Neural cell (in vitro differentiated cells): ENCODE measurements at regions not wholly inside any gene's neighbourhood (a gene's known extent, or its start where the extent isn't known, plus 50 kb on each side); places are given as distances from the start of the nearest gene placed in this dataset.

Experiments used
- H2AFZ ChIP-seq: fragments of 200-600, 300-800 bp; sonication (generic), shearing (Covaris generic); 2 replicates; pipeline ENCODE4 v1.6.0; 2014; ENCODE audit warnings: low read depth, mild to moderate bottlenecking, antibody characterized with exemption, low read length, moderate library complexity
- H3F3A ChIP-seq: fragments of 200-600 bp; shearing (Covaris generic); 2 replicates; pipeline ENCODE4 v1.6.1; 2016; ENCODE audit warnings: mild to moderate bottlenecking, moderate library complexity, mixed read lengths, antibody characterized with exemption, low read length; ENCODE audit not compliant: insufficient read depth, poor library complexity, severe bottlenecking
- H3K27ac ChIP-seq: fragments of 200-600, 300-800 bp; sonication (generic), shearing (Covaris generic); 2 replicates; pipeline ENCODE4 v1.5.1; 2014; ENCODE audit warnings: mild to moderate bottlenecking, low read length, moderate library complexity
- H3K27me3 ChIP-seq: fragments of 300-800, 200-600 bp; sonication (generic), shearing (Covaris generic); 2 replicates; pipeline ENCODE4 v1.6.0; 2014; ENCODE audit warnings: mild to moderate bottlenecking, low read depth, low read length, moderate library complexity; ENCODE audit not compliant: insufficient read depth
- H3K36me3 ChIP-seq: fragments of 300-800, 200-600 bp; sonication (generic), shearing (Covaris generic); 2 replicates; pipeline ENCODE4 v1.5.1; 2014; ENCODE audit warnings: mild to moderate bottlenecking, antibody characterized with exemption, low read length, moderate library complexity; ENCODE audit not compliant: insufficient read depth
- H3K4me2 ChIP-seq: fragments of 300-800, 200-600 bp; sonication (generic), shearing (Covaris generic); 2 replicates; pipeline ENCODE4 v1.6.0; 2014; ENCODE audit warnings: mild to moderate bottlenecking, low read length
- H3K4me3 ChIP-seq: fragments of 300-800, 200-600 bp; sonication (generic), shearing (Covaris generic); 2 replicates; pipeline ENCODE4 v1.5.1; 2014; ENCODE audit warnings: mild to moderate bottlenecking, low read length, moderate library complexity
- H3K79me2 ChIP-seq: fragments of 200-600 bp; shearing (Covaris generic); replicated peaks from 2 replicates; pipeline ENCODE4 v1.6.0; 2014; ENCODE audit warnings: mild to moderate bottlenecking, low read length, moderate library complexity; ENCODE audit not compliant: insufficient read depth
- H3K9ac ChIP-seq: fragments of 300-800, 200-600 bp; sonication (generic), shearing (Covaris generic); 2 replicates; pipeline ENCODE4 v1.6.1; 2016; ENCODE audit warnings: mild to moderate bottlenecking, low read length, mixed read lengths
- H3K9me2 ChIP-seq: fragments of 200-600 bp; shearing (Covaris generic); 2 replicates; pipeline ENCODE4 v1.6.1; 2016; ENCODE audit warnings: mild to moderate bottlenecking, low read length, mixed read lengths; ENCODE audit not compliant: insufficient read depth
- H3K9me3 ChIP-seq: fragments of 200-600, 300-800 bp; sonication (generic), shearing (Covaris generic); 2 replicates; pipeline ENCODE4 v1.6.1; 2016; ENCODE audit warnings: mild to moderate bottlenecking, mixed run types, low read length, moderate library complexity, mixed read lengths
- H4K20me1 ChIP-seq: fragments of 200-600 bp; shearing (Covaris generic); 2 replicates; pipeline ENCODE4 v1.6.1; 2016; ENCODE audit warnings: mild to moderate bottlenecking, mixed run types; ENCODE audit not compliant: insufficient read depth
- CTCF ChIP-seq: fragments of 450-650 bp; IDR thresholded peaks from 2 replicates; pipeline ENCODE4 v1.5.1; 2014; ENCODE audit warnings: antibody characterized with exemption, mild to moderate bottlenecking, moderate library complexity; ENCODE audit not compliant: poor library complexity, severe bottlenecking
- EP300 ChIP-seq: fragments of 450-650 bp; conservative IDR thresholded peaks from 2 replicates; pipeline ENCODE4 v1.6.1; 2014; ENCODE audit warnings: antibody characterized with exemption, mild to moderate bottlenecking, moderate library complexity; ENCODE audit not compliant: poor library complexity, severe bottlenecking
- EZH2 ChIP-seq: fragments of 200-600, 300-800 bp; shearing (Covaris generic), sonication (generic); IDR thresholded peaks from 2 replicates; pipeline ENCODE4 v1.6.1; 2014; ENCODE audit warnings: antibody characterized with exemption, low read length, borderline replicate concordance, mild to moderate bottlenecking; ENCODE audit not compliant: insufficient read depth, poor library complexity, severe bottlenecking
- MXI1 ChIP-seq: fragments of 450-650 bp; conservative IDR thresholded peaks from 2 replicates; pipeline ENCODE4 v1.6.1; 2014; ENCODE audit warnings: antibody characterized with exemption, mild to moderate bottlenecking; ENCODE audit not compliant: poor library complexity, severe bottlenecking
- POLR2AphosphoS5 ChIP-seq: IDR thresholded peaks from 2 replicates; pipeline ENCODE4 v1.6.1; 2012
- RAD21 ChIP-seq: fragments of 450-650 bp; conservative IDR thresholded peaks from 2 replicates; pipeline ENCODE4 v1.6.1; 2014; ENCODE audit warnings: antibody characterized with exemption, mild to moderate bottlenecking, moderate library complexity
- REST ChIP-seq: IDR thresholded peaks from 2 replicates; pipeline ENCODE4 v1.6.1; 2012; ENCODE audit warnings: borderline replicate concordance
- SMC3 ChIP-seq: fragments of 450-650 bp; conservative IDR thresholded peaks from 2 replicates; pipeline ENCODE4 v1.6.1; 2014; ENCODE audit warnings: antibody characterized with exemption, mild to moderate bottlenecking, moderate library complexity; ENCODE audit not compliant: poor library complexity
- TAF1 ChIP-seq: IDR thresholded peaks from 2 replicates; pipeline ENCODE4 v1.6.1; 2012; ENCODE audit warnings: low read depth

- Histone ChIP-seq H4K20me1 (no peaks in the 10 kb centered on the region), H3K79me2 (no peaks in the 10 kb centered on the region), H3K9me3 (no peaks in the 10 kb centered on the region), H3K4me3 (no peak overlapping the region), H3K4me2 (no peak overlapping the region), H2AFZ (no peak overlapping the region), H3F3A (no peaks in the 10 kb centered on the region), H3K36me3 (no peaks in the 10 kb centered on the region), H3K27me3 (no peaks in the 10 kb centered on the region), H3K27ac (no peak overlapping the region), H3K9ac (no peak overlapping the region), H3K9me2 (no peaks in the 10 kb centered on the region)
- TF ChIP-seq SMC3 (no peak), CTCF (no peak), EP300 (no peak), MXI1 (no peak), REST (no peak), POLR2AphosphoS5 (no peak), EZH2 (no peak), TAF1 (no peak), RAD21 (no peak)
These were observed 183.5 kb downstream of the PAX3 start for GRCh38 chr2:222115296-222115695.

- Histone ChIP-seq H3K27me3 (no peaks in the 10 kb centered on the region), H3K9me2 (no peaks in the 10 kb centered on the region), H3K9ac (no peak overlapping the region), H3K9me3 (no peaks in the 10 kb centered on the region), H3K79me2 (no peaks in the 10 kb centered on the region), H3K27ac (no peak overlapping the region), H4K20me1 (no peaks in the 10 kb centered on the region), H2AFZ (no peak overlapping the region), H3K4me3 (no peak overlapping the region), H3K36me3 (no peaks in the 10 kb centered on the region), H3F3A (no peaks in the 10 kb centered on the region), H3K4me2 (no peak overlapping the region)
- TF ChIP-seq SMC3: no peak
These were observed 189.7 kb downstream of the PAX3 start for GRCh38 chr2:222108957-222109585.

- no peaks in the 10 kb centered on the region for H3F3A ChIP-seq
- H3K27me3 ChIP-seq: no peaks in the 10 kb centered on the region
- H2AFZ ChIP-seq: no peak overlapping the region
- no peaks in the 10 kb centered on the region for H3K9me3 ChIP-seq
- no peak overlapping the region for H3K4me3 ChIP-seq
- H3K4me2 ChIP-seq: no peak overlapping the region
- H3K9me2 ChIP-seq: no peaks in the 10 kb centered on the region
- H3K27ac ChIP-seq: no peak overlapping the region
- H4K20me1 ChIP-seq: no peaks in the 10 kb centered on the region
- TF ChIP-seq EP300 (no peak), MXI1 (no peak), REST (no peak), SMC3 (no peak), TAF1 (no peak), CTCF (no peak), RAD21 (no peak), EZH2 (no peak), POLR2AphosphoS5 (no peak)
- no peak overlapping the region for H3K9ac ChIP-seq
- no peaks in the 10 kb centered on the region for H3K79me2 ChIP-seq
- no peaks in the 10 kb centered on the region for H3K36me3 ChIP-seq
These were observed 190.3 kb downstream of the PAX3 start for GRCh38 chr2:222108497-222108896.
